CD14-positive monocyte (primary cell): ENCODE measurements at regions not wholly inside any gene's neighbourhood (a gene's known extent, or its start where the extent isn't known, plus 50 kb on each side); places are given as distances from the start of the nearest gene placed in this dataset.

Experiments used
- DNase-seq, 3 donors: peaks; one replicate each; pipeline ENCODE4 v3.0.0-alpha.2; 2011 to 2022
- H2AFZ ChIP-seq: 2 replicates; pipeline ENCODE4 v1.6.0; 2012; ENCODE audit warnings: mild to moderate bottlenecking, low read depth, low read length, inconsistent platforms; ENCODE audit not compliant: insufficient read depth, poor library complexity, severe bottlenecking
- H3K27ac ChIP-seq, 2 donors: 1 replicate in 1 of 2; 2 replicates in 1 of 2; pipeline ENCODE4 v1.5.1; 2012 to 2013; ENCODE audit warnings: low read length in 2 of 2, control low read depth in 1 of 2, inconsistent platforms in 1 of 2, low read depth in 1 of 2, mild to moderate bottlenecking in 1 of 2
- H3K27me3 ChIP-seq, 2 donors: one replicate each; pipeline versions ENCODE4 v1.6.0 to v1.6.1; 2011 to 2013; ENCODE audit warnings: low read length in 2 of 2; ENCODE audit not compliant: control insufficient read depth in 2 of 2, insufficient read depth in 2 of 2
- H3K36me3 ChIP-seq, 2 donors: replicated peaks in 1 of 2; 1 replicate in 1 of 2; 2 replicates in 1 of 2; pipeline versions ENCODE4 v1.5.1 to v1.6.1; 2012 to 2013; ENCODE audit warnings: low read length in 2 of 2, control low read depth in 1 of 2, inconsistent platforms in 1 of 2, mild to moderate bottlenecking in 1 of 2; ENCODE audit not compliant: insufficient read depth in 2 of 2, control insufficient read depth in 1 of 2
- H3K4me1 ChIP-seq, 2 donors: 1 replicate in 1 of 2; 2 replicates in 1 of 2; pipeline versions ENCODE4 v1.5.1 to v1.6.1; 2012 to 2013; ENCODE audit warnings: low read length in 2 of 2, control low read depth in 1 of 2, inconsistent platforms in 1 of 2, mild to moderate bottlenecking in 1 of 2, moderate library complexity in 1 of 2; ENCODE audit not compliant: insufficient read depth in 2 of 2, control insufficient read depth in 1 of 2
- H3K4me2 ChIP-seq: replicated peaks from 2 replicates; pipeline ENCODE3; 2012; ENCODE audit warnings: low read length, moderate library complexity, mild to moderate bottlenecking; ENCODE audit not compliant: poor library complexity, severe bottlenecking; ENCODE audit errors: extremely low read depth
- H3K4me3 ChIP-seq, 3 experiments: fragments of 200-600 bp in 1 of 3; sonication (generic) in 1 of 3; replicated peaks in 1 of 3; 1 replicate in 2 of 3; 2 replicates in 1 of 3; pipeline ENCODE4 v1.5.1; 2011 to 2013; ENCODE audit warnings: low read length in 3 of 3, mild to moderate bottlenecking in 3 of 3, control low read depth in 2 of 3, low read depth in 2 of 3, inconsistent platforms in 1 of 3, moderate library complexity in 1 of 3
- H3K79me2 ChIP-seq: 2 replicates; pipeline ENCODE4 v1.6.0; 2012; ENCODE audit warnings: mild to moderate bottlenecking, control low read depth, inconsistent platforms, low read length, moderate library complexity; ENCODE audit not compliant: insufficient read depth
- H3K9ac ChIP-seq: 2 replicates; pipeline ENCODE4 v1.6.0; 2017; ENCODE audit warnings: low read length, mild to moderate bottlenecking; ENCODE audit not compliant: insufficient read depth, poor library complexity, severe bottlenecking
- H3K9me3 ChIP-seq, 2 donors: replicated peaks in 1 of 2; 1 replicate in 1 of 2; 2 replicates in 1 of 2; pipeline versions ENCODE4 v1.5.1 to v1.6.1; 2012 to 2013; ENCODE audit warnings: low read length in 2 of 2, control low read depth in 1 of 2; ENCODE audit not compliant: control insufficient read depth in 1 of 2, insufficient read depth in 1 of 2
- H4K20me1 ChIP-seq: 2 replicates; pipeline ENCODE4 v1.6.0; 2012; ENCODE audit warnings: mild to moderate bottlenecking, low read length, control low read depth, moderate library complexity; ENCODE audit not compliant: insufficient read depth
- H3K27ac Mint-ChIP-seq, 7 donors: one replicate each; pipeline ENCODE4 v1.8.0; 2020; ENCODE audit warnings: mild to moderate bottlenecking in 7 of 7, mixed read lengths in 7 of 7, moderate library complexity in 6 of 7, inconsistent platforms in 2 of 7
- H3K27me3 Mint-ChIP-seq, 3 donors: one replicate each; pipeline ENCODE4 v1.8.0; 2021 to 2022; ENCODE audit warnings: low read depth in 3 of 3, mild to moderate bottlenecking in 3 of 3, mixed read lengths in 3 of 3, moderate library complexity in 3 of 3, inconsistent platforms in 1 of 3
- H3K36me3 Mint-ChIP-seq, 2 donors: one replicate each; pipeline ENCODE4 v1.8.0; 2020; ENCODE audit warnings: mixed read lengths in 2 of 2, inconsistent platforms in 1 of 2, mild to moderate bottlenecking in 1 of 2
- H3K4me1 Mint-ChIP-seq: one replicate; pipeline ENCODE4 v1.8.0; 2020; ENCODE audit warnings: mild to moderate bottlenecking, mixed read lengths
- H3K4me3 Mint-ChIP-seq, 2 donors: one replicate each; pipeline ENCODE4 v1.8.0; 2020; ENCODE audit warnings: mild to moderate bottlenecking in 2 of 2, mixed read lengths in 2 of 2, moderate library complexity in 1 of 2
- H3K9me3 Mint-ChIP-seq, 7 donors: one replicate each; pipeline ENCODE4 v1.8.0; 2020 to 2022; ENCODE audit warnings: mixed read lengths in 7 of 7, mild to moderate bottlenecking in 6 of 7, moderate library complexity in 6 of 7, inconsistent platforms in 2 of 7
- CTCF ChIP-seq: fragments of 200-600 bp; IDR thresholded peaks from one replicate; pipeline ENCODE4 v1.8.0; 2022; ENCODE audit warnings: antibody characterized with exemption, mild to moderate bottlenecking
- WGBS: methylation state at CpG from one replicate; pipeline ENCODE4 v1.1.5; 2013; ENCODE audit warnings: missing lambda C conversion rate; ENCODE audit not compliant: insufficient coverage; 5-methylcytosine and 5-hydroxymethylcytosine counted together
- intact Hi-C, 2 donors: fragments of 100-400 bp; cut with micrococcal nuclease; formaldehyde crosslinking; loops; one replicate each; pipeline versions ENCODE4 v1.15.0 to v1.15.1; 2023

- no peak overlapping the region for H3K27ac Mint-ChIP-seq
- H3K4me1 ChIP-seq, result no peaks in the 10 kb centered on the region
- H3K4me3 Mint-ChIP-seq, result no peak overlapping the region
- no peak overlapping the region for H3K27ac ChIP-seq
- no peaks in the 10 kb centered on the region for H3K9me3 ChIP-seq
- H3K9ac ChIP-seq, result no peak overlapping the region
- 100% methylated on average over 1 of the region's 1 CpG for WGBS
- peaks cover 0 to 6% (median 3%) of the 10 kb centered on the region in 3 donors for H3K27me3 Mint-ChIP-seq
- no peaks in the 10 kb centered on the region for H4K20me1 ChIP-seq
- H3K36me3 ChIP-seq, result no peaks in the 10 kb centered on the region
- no peak overlapping the region for H3K4me2 ChIP-seq
- DNase-seq, result no peak
- H3K4me1 Mint-ChIP-seq, result no peaks in the 10 kb centered on the region
- H3K36me3 Mint-ChIP-seq, result no peaks in the 10 kb centered on the region
- no peaks in the 10 kb centered on the region for H3K79me2 ChIP-seq
- H2AFZ ChIP-seq, result no peak overlapping the region
- H3K27me3 ChIP-seq, result peaks cover 0 to 2% of the 10 kb centered on the region in 2 donors
- intact Hi-C loops, result no loop called here
- no peak overlapping the region for H3K4me3 ChIP-seq
- no peak for TF ChIP-seq CTCF
- H3K9me3 Mint-ChIP-seq, result peaks cover 0 to 12% (median 7%) of the 10 kb centered on the region in 7 donors
Observed at GRCh38 chr16:16910666-16911065, 531.7 kb downstream of the NPIPA7 start.

GRCh38 chr16:16915771-16916170 lies 536.8 kb downstream of the NPIPA7 start:
- H2AFZ ChIP-seq, result no peak overlapping the region
- Mint-ChIP-seq H3K27ac (no peak overlapping the region), H3K36me3 (no peaks in the 10 kb centered on the region), H3K27me3 (peaks cover 2 to 8% (median 3%) of the 10 kb centered on the region in 3 donors), H3K4me3 (no peak overlapping the region), H3K9me3 (peaks cover 0 to 12% (median 6%) of the 10 kb centered on the region in 7 donors), H3K4me1 (no peaks in the 10 kb centered on the region)
- no peak overlapping the region for H3K9ac ChIP-seq
- no peaks in the 10 kb centered on the region for H3K9me3 ChIP-seq
- DNase-seq, result no peak
- no peaks in the 10 kb centered on the region for H3K79me2 ChIP-seq
- no peak overlapping the region for H3K27ac ChIP-seq
- H4K20me1 ChIP-seq, result no peaks in the 10 kb centered on the region
- intact Hi-C loops, result no loop called here
- 83% methylated on average over 1 of the region's 3 CpGs for WGBS
- no peaks in the 10 kb centered on the region for H3K27me3 ChIP-seq
- H3K36me3 ChIP-seq, result no peaks in the 10 kb centered on the region
- H3K4me2 ChIP-seq, result no peak overlapping the region
- no peak overlapping the region for H3K4me3 ChIP-seq
- no peaks in the 10 kb centered on the region for H3K4me1 ChIP-seq
- no peak for TF ChIP-seq CTCF
